ENCODE measurements at regions not wholly inside any gene's neighbourhood (a gene's known extent, or its start where the extent isn't known, plus 50 kb on each side); places are given as distances from the start of the nearest gene placed in this dataset.
A peak's percentile ranks its signal among the peaks of the same experiment; 100 is the strongest.
"Not testable (repeated sequence)": the region's sequence is repeated elsewhere in the genome, so short reads cannot be mapped to it uniquely, and the experiment has no call there.

- no peak for DNase-seq
These were observed 170.4 kb downstream of the PTPRC start for GRCh38 chr1:198809247-198809646.

DNA sequence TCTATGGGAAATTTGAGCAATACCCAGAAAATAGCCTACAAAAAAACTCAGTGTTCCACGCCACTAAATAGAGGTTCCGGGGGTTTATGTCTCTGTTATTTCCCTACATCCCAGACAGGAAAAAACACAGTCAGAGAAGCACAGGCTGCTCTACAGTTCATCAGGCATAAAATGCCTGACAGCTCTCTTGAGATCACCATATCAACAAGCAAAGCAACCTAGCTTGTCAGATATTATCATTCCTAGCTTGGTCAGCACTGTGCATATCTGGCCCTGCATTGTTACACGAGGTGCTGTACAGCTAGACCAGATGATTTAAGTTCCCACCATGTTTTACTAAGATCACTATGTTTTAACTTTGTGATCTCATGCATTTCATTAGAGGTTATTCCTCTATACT, 172.6 kb downstream of the PTPRC start:
- no peak for DNase-seq

DNA sequence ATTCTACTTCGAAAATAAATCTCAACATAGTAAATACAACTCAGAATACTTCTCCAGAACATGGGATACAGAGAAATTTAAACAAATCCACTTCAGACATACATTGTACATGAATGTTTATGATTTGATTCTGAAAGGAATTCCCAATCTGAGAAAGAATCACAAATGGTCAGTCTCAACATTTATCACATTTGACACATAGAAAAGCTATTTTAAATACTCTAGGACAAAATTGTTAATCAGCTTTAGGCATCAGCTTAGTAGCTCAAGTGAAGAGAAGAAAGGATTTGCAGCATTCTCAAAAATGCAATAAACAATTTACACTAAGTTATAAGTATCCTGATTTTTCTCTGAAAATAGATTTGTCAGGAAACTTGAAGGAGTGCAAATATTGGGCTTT, 184.8 kb downstream of the PTPRC start:
- DNase-seq: no peak

DNA sequence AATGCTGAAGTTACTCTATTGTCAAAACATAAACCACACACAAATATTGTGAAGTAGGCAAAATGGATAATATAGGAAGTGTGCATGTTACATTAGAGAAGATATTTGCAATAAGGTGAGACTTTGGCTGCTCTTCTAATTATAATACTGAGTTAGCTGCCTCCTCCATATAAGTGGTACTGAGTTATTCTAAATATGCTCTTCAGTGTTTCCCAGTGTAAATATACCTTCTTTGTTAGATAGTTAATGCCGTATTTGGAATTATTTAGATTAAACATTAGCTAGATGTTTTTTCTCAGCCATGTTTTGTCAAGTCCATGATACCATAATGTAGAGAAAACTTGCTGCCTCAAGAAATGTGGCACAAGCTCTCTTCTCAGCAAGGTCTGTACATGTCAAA, 186.4 kb downstream of the PTPRC start:
- DNase-seq: no peak

DNA sequence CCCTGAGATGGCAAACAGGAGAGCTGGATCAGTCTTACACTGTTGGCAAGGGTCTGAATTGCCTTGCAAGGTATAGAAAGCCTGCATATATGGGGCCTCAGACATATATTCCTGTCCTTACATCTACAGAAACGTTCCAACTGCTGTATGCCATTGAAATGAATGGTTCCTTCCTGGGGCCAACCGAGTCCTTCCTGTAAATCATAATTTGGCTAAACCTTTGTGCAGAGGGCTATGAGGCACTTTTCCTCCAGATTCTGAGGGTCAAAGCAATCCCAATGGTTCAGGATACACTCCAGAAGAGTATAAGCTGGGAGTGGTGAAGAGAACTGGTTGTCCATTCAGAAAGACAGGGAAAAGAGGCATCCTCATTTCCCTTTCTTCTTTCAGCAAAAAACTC, 190.5 kb downstream of the PTPRC start:
- DNase-seq: no peak

DNA sequence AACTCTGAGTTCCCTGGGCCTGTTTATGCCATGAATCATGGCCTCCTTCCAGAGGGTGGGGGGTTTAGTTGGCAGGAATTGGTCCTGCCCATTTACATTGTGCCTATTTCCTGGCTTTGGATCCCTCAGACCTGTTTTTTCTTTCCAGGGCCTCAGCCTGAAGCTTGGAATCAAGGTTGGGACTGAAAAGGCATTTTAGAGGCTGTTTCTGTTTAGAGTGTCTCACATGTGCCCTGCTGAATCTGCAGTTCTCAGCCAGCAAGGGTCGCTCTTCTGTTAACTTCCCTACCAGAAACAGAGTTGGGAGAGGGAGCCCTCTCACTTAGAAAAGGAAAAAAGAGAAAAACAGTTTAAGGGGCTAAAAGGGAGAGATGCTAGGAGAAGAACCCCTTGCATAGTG, 191.1 kb downstream of the PTPRC start:
- DNase-seq: no peak

- DNase-seq: no peak
These were observed 191.6 kb downstream of the PTPRC start for GRCh38 chr1:198830412-198830811.

- DNase-seq: peak; percentile 3
These were observed 195.1 kb downstream of the PTPRC start for GRCh38 chr1:198833706-198834503.

- peak; percentile 10 for DNase-seq
These were observed 198.6 kb downstream of the PTPRC start for GRCh38 chr1:198837278-198838021.

DNA sequence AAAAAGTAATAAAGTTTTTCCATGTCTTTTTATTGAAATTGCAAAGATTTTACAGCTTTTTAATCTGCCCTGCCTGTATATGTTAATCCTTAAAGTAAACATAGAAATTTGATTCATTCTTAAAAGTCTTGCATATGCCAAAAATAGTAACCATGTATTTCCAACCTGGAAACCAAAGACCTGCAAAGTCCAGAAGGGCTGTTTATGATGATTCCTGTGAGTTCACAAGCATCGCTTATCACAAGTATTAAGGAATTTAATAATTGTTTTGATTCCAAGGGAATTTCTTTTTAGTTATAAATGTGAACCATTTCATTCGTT, 199.1 kb downstream of the PTPRC start:
- DNase-seq: no peak

DNA sequence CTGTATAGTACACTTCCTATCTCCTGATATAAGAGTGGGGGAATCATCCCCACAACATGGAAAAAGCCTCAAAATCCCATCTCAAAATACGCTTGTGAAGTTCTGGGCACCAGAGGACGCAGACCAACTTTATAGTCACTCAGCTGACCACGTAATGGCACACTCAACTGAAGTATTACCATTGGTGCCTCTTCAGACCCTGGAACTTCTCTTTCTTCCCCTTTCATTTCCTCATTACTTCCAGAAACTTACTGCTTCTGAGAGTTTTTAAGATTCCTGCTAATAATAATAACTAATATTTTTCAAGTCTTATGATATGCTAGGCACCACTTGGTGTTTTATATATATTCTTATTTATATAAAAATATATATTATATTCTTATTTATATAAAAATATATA, 202.6 kb downstream of the PTPRC start:
- no peak for DNase-seq

DNA sequence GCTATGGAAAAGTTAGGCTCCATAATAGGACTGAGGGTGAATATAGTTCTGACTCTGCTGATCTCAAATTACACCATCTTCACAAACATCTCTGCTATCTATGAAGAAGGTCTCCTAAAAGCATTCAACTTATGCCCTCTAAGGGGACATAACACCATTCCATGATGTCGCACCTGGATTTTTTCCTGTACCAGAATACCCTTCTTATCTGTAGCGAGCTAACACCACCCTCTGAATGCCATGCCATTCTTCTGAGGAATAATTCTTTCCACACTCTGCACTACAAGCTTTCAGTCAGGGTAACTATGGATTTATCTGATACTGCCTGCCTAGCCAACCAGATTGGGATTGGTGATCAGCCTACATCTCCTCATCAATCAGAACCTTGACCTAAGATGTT, 203.8 kb downstream of the PTPRC start:
- no peak for DNase-seq

DNA sequence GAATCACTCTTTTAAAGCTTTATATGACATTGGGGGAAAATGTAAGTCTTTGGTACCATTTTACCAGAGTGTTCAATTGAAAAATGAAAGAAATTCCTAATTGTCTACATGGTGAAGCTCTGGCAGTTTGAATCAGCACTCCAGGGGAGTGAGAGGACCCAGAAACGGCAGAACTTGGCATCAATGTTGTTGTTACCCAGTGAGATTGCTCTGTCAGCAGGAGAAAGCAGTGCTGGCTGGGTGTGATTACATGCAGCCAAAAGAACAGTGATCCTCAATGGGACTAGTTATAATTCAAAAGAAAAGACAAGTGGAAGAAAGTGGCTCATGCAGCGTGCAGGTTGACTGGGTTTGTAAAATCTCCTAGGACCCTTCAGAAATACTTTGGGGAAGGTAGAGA, 206.4 kb downstream of the PTPRC start:
- DNase-seq: no peak

- DNase-seq: no peak
These were observed 207.0 kb downstream of the PTPRC start for GRCh38 chr1:198845851-198846250.

GRCh38 chr1:198846556-198846955, 207.7 kb downstream of the PTPRC start:
- no peak for DNase-seq

DNA sequence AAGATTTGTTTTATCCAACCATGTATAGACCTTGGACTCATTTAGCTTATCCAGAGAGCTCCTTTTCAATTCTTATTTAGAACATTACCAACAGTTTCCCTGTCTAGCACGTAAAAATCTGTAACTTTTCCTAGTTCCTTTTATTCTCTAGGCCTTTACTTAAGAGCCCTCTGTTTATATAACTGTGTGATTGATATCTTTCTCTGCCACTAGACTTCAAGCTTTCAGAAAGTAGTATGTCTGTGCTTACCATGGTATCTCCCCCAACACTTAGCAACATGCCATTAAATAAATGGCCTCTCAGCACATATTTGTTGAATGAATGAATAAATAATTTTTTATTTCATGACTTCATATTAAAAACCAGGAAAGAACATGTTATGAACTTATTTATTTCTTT, 209.4 kb downstream of the PTPRC start:
- DNase-seq: no peak

GRCh38 chr1:198848649-198849048, 209.8 kb downstream of the PTPRC start:
- DNase-seq: no peak

DNA sequence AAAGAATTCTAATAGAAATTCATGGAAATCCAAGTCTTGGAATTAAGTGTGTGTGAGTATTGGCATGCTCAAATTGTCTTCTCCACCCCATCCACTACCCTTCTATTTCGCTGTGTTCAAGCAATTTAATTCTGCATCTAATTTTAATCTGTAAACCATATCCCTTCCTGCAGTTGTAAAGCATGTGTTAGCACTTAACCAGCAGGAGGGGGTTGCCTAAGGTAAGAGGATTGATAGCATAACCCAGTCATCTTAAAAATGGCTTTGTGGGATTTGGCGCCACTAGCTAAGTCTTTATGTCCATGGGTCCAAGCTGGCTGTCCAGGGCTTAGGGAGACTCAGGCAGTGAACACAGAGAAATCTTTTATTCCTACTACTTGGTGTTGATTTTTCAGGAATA, 210.3 kb downstream of the PTPRC start:
- DNase-seq: no peak

DNA sequence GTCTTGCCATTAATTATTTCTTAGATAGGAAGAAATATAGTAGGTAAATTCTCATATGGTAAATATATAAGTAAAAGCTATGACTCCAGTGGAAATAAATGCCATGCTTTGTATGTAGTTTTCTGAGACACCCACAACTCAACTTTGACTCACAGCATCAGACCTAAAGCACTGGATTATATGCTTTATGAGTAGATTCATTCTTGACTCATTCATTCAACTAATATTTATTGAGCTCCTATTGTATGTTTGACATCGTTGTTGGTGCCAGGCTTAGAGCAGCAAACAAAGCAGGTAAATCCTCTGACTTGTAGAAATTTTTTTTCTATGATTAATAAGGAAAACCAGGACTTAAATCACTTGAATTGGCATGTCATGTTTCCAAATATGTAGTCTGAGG, 211.4 kb downstream of the PTPRC start:
- DNase-seq: no peak

- not testable (repeated sequence) for DNase-seq
These were observed 212.1 kb downstream of the PTPRC start for GRCh38 chr1:198850966-198851365.

DNA sequence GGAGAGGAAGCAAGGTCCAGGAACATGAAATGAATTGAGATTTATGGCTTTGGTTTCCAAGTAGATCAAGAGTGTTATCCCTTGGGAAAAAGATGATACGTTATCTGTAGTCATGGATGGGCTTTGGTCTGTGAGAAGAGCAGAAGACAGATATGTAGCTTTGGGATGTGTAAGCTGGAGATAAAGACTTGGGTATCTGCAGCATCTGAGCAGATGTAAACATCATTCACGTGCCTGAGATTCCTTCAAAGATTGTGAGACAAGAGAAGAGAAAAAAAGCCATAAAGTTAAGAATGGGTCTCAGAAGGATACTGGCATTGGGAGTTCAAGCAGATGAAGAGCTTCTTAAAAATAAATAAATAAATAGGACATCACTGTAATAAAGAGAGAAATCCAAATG, 217.8 kb downstream of the PTPRC start:
- no peak for DNase-seq

GRCh38 chr1:198858033-198858432, 219.2 kb downstream of the PTPRC start:
- DNase-seq: peak; percentile 66

DNA sequence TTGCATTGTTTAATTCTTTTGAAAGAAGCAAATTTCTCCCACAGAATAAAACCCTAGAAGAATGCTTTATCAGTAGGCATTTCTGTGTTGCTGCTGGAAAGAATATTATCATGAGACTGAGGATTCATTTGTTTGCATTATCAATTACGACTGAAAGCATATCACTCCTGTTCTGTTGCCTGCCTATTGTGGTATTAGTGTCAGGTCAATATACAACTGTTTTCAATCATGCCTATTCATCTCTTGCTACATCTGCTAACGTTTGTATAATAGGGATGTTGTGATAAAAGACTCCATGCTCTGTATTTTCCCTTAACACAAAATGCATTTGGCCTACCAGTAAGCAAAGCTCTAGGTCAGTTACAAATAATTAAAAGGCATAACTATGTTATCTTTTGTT, 221.5 kb downstream of the PTPRC start:
- DNase-seq: no peak

GRCh38 chr1:198861636-198862035, 222.8 kb downstream of the PTPRC start:
- no peak for DNase-seq

DNA sequence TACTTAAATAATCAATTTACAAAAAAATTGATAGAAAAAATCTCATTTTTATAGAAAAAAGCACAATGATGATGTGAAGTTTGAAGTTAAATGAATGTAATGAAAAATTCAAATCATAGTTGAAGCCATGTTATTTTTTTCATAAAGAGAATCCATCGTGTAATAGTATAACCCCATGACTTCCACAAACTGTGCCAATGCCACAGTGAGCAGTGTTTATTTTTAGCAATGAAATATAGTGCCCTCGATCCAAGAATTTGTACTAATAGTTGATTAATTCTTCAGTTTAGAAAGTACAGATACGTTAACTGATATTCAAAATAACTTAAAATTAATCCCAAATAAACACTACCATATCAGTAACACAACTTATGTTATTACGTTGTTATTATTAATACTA, 225.9 kb downstream of the PTPRC start:
- DNase-seq: no peak

All from NCI-H526 treated with DMSO at 0.1 percent for 48 hours (cell line).